IMR-90 (cell line): ENCODE measurements at regions not wholly inside any gene's neighbourhood (a gene's known extent, or its start where the extent isn't known, plus 50 kb on each side); places are given as distances from the start of the nearest gene placed in this dataset.

Experiments used
- ATAC-seq: fragments of 200-7000 bp; cut with Tn5 transposase; 2 replicates; pipeline ENCODE4 v1.9.1; 2020; ENCODE audit warnings: low read depth, mild to moderate bottlenecking, moderate library complexity
- BruUV-seq: library from RNA; stranded (reverse); fragments of 400-500 nt; replicated peaks from 2 replicates; lab custom pipeline; 2021; lab: Mats Ljungman, UMichigan
- CTCF ChIA-PET: fragments of 300-600 bp; formaldehyde crosslinking; extraction: SDS; loops from one replicate; lab custom pipeline; 2021; ENCODE audit warnings: antibody characterized with exemption; lab: Yijun Ruan, JAX
- POLR2A ChIA-PET: fragments of 300-600 bp; sonication (Branson Sonifier 250); formaldehyde crosslinking; loops from one replicate; lab custom pipeline; 2022; ENCODE audit warnings: antibody characterized with exemption; ENCODE audit not compliant: unreplicated experiment; lab: Charles Lee
- DNase-seq: peaks from one replicate; pipeline ENCODE4 v3.0.0; 2013
- H2AFZ ChIP-seq: replicated peaks from 2 replicates; pipeline ENCODE3; 2013; ENCODE audit warnings: low read length, mild to moderate bottlenecking; ENCODE audit not compliant: poor library complexity
- H2AK5ac ChIP-seq: 2 replicates; pipeline ENCODE4 v1.6.1; 2013; ENCODE audit warnings: low read depth, low read length, inconsistent platforms
- H2AK9ac ChIP-seq: replicated peaks from 2 replicates; pipeline ENCODE3; 2013; ENCODE audit warnings: mild to moderate bottlenecking, low read depth, low read length, moderate library complexity; ENCODE audit not compliant: poor library complexity
- H2BK120ac ChIP-seq: 2 replicates; pipeline ENCODE4 v1.6.1; 2013; ENCODE audit warnings: low read depth, low read length, inconsistent platforms
- H2BK15ac ChIP-seq: 3 replicates; pipeline ENCODE4 v1.6.1; 2013; ENCODE audit warnings: low read depth, low read length, inconsistent platforms
- H2BK20ac ChIP-seq: 2 replicates; pipeline ENCODE4 v1.6.1; 2013; ENCODE audit warnings: low read depth, mild to moderate bottlenecking, inconsistent platforms, low read length, moderate library complexity
- H2BK5ac ChIP-seq: 2 replicates; pipeline ENCODE4 v1.6.1; 2013; ENCODE audit warnings: mild to moderate bottlenecking, low read depth, low read length, inconsistent platforms; ENCODE audit not compliant: poor library complexity, severe bottlenecking
- H3K14ac ChIP-seq: replicated peaks from 2 replicates; pipeline ENCODE4 v1.6.1; 2013; ENCODE audit warnings: low read depth, low read length, inconsistent platforms
- H3K18ac ChIP-seq: 2 replicates; pipeline ENCODE4 v1.6.1; 2013; ENCODE audit warnings: low read depth, low read length, control low read depth
- H3K23ac ChIP-seq: 2 replicates; pipeline ENCODE4 v1.6.1; 2013; ENCODE audit warnings: low read depth, low read length, inconsistent platforms
- H3K27ac ChIP-seq: 2 replicates; pipeline ENCODE4 v1.5.1; 2013; ENCODE audit warnings: mild to moderate bottlenecking, control low read depth, low read length; ENCODE audit not compliant: insufficient read depth
- H3K27me3 ChIP-seq: 2 replicates; pipeline ENCODE4 v1.6.1; 2013; ENCODE audit warnings: low read length; ENCODE audit not compliant: control insufficient read depth, insufficient read depth
- H3K36me3 ChIP-seq: 2 replicates; pipeline ENCODE4 v1.6.1; 2013; ENCODE audit warnings: low read length, mixed read lengths; ENCODE audit not compliant: control insufficient read depth, insufficient read depth
- H3K4ac ChIP-seq: 2 replicates; pipeline ENCODE4 v1.6.1; 2013; ENCODE audit warnings: low read depth, low read length, inconsistent platforms
- H3K4me1 ChIP-seq: 2 replicates; pipeline ENCODE4 v1.6.1; 2013; ENCODE audit warnings: low read length, mixed read lengths; ENCODE audit not compliant: control insufficient read depth, insufficient read depth
- H3K4me2 ChIP-seq: 2 replicates; pipeline ENCODE4 v1.6.1; 2013; ENCODE audit warnings: low read depth, mild to moderate bottlenecking, control low read depth, low read length, moderate library complexity
- H3K4me3 ChIP-seq: 2 replicates; pipeline ENCODE4 v1.5.1; 2013; ENCODE audit warnings: low read depth, mild to moderate bottlenecking, control low read depth, low read length, moderate library complexity; ENCODE audit not compliant: insufficient read depth
- H3K56ac ChIP-seq: 2 replicates; pipeline ENCODE4 v1.6.1; 2013; ENCODE audit warnings: low read length, inconsistent platforms; ENCODE audit not compliant: insufficient read depth; ENCODE audit errors: extremely low read depth
- H3K79me1 ChIP-seq, 2 experiments: 2 replicates each; pipeline ENCODE4 v1.6.1; 2013; ENCODE audit warnings: low read length in 2 of 2, inconsistent platforms in 1 of 2, low read depth in 1 of 2
- H3K9ac ChIP-seq: 2 replicates; pipeline ENCODE4 v1.6.1; 2013; ENCODE audit warnings: low read depth, low read length, control low read depth
- H3K9me1 ChIP-seq: 2 replicates; pipeline ENCODE4 v1.6.1; 2013; ENCODE audit warnings: low read length, inconsistent platforms; ENCODE audit not compliant: insufficient read depth
- H3K9me3 ChIP-seq: 2 replicates; pipeline ENCODE4 v1.6.1; 2013; ENCODE audit warnings: low read length; ENCODE audit not compliant: control insufficient read depth, insufficient read depth
- H4K20me1 ChIP-seq: 2 replicates; pipeline ENCODE4 v1.6.1; 2013; ENCODE audit warnings: low read length, inconsistent platforms; ENCODE audit not compliant: insufficient read depth
- H4K5ac ChIP-seq: 2 replicates; pipeline ENCODE4 v1.6.1; 2013; ENCODE audit warnings: mild to moderate bottlenecking, low read depth, low read length, control low read depth
- H4K8ac ChIP-seq, 2 experiments: 2 replicates each; pipeline ENCODE4 v1.6.1; 2013; ENCODE audit warnings: low read depth in 2 of 2, low read length in 2 of 2, control low read depth in 1 of 2, inconsistent platforms in 1 of 2
- H4K91ac ChIP-seq: 2 replicates; pipeline ENCODE4 v1.6.1; 2013; ENCODE audit warnings: low read depth, low read length, inconsistent platforms; ENCODE audit not compliant: insufficient read depth
- FOS ChIP-seq: fragments of 150-350 bp; IDR thresholded peaks from 2 replicates; pipeline ENCODE4 v1.6.1; 2016; ENCODE audit warnings: low read depth, low read length
- MAFK ChIP-seq: IDR thresholded peaks from 2 replicates; pipeline ENCODE4 v1.6.1; 2012; ENCODE audit warnings: low read depth, low read length, improper control_type of control experiment
- MXI1 ChIP-seq: IDR thresholded peaks from 2 replicates; pipeline ENCODE4 v1.6.1; 2012; ENCODE audit warnings: low read depth, mild to moderate bottlenecking, low read length, moderate library complexity, borderline replicate concordance
- RCOR1 ChIP-seq: IDR thresholded peaks from 2 replicates; pipeline ENCODE4 v1.6.1; 2012; ENCODE audit warnings: mild to moderate bottlenecking, low read length, improper control_type of control experiment; ENCODE audit not compliant: insufficient replicate concordance
- RFX5 ChIP-seq: IDR thresholded peaks from 2 replicates; pipeline ENCODE4 v1.8.0; 2012; ENCODE audit warnings: low read depth, mild to moderate bottlenecking, low read length, moderate library complexity
- WGBS, 2 experiments: methylation state at CpG; one replicate each; pipeline versions ENCODE4 v1.1.5 to v1.1.7; 2013; ENCODE audit warnings: missing lambda C conversion rate in 2 of 2; ENCODE audit not compliant: insufficient read length in 1 of 2; ENCODE audit errors: extremely low coverage in 2 of 2; 5-methylcytosine and 5-hydroxymethylcytosine counted together
- dilution Hi-C: fragments of 300-500 bp; cut with HindIII; formaldehyde crosslinking; loops from one replicate; pipeline ENCODE4 v1.14.3; 2018; ENCODE audit warnings: low sequenced_read_pairs; ENCODE audit not compliant: unreplicated experiment
- in situ Hi-C: fragments of 300-500 bp; cut with MboI; formaldehyde crosslinking; loops from 3 replicates; pipeline ENCODE4 v1.14.3; 2019; ENCODE audit warnings: low sequenced_read_pairs, inconsistent platforms, mixed read lengths
- intact Hi-C: fragments of 100-400 bp; cut with micrococcal nuclease; formaldehyde crosslinking; loops from 2 replicates; pipeline ENCODE4 v1.10.0; 2022
- TF ChIP-seq, protein P1 (sequence below): fragments of 150-350 bp; IDR thresholded peaks from 2 replicates; pipeline ENCODE4 v1.6.1; 2017; ENCODE audit warnings: mild to moderate bottlenecking, antibody characterized with exemption, low read length, low read depth

- Histone ChIP-seq H4K91ac (no peak overlapping the region), H3K4me2 (peak overlapping the region; percentile 39), H3K4ac (0 out of 2 replicates have a peak overlapping the region, but pooled peaks have one; percentile 25), H2BK5ac (peak overlapping the region; percentile 65), H3K9me3 (no peaks in the 10 kb centered on the region), H3K23ac (no peak overlapping the region), H2BK15ac (peak overlapping the region; percentile 31; the same call in 1 of the 3 replicates), H2BK20ac (no peak overlapping the region; the same call in 1 of the 2 replicates), H3K18ac (no peak overlapping the region), H2AK5ac (no peak overlapping the region), H2AK9ac (no peak overlapping the region), H3K79me1 (no peaks in the 10 kb centered on the region), H4K5ac (no peak overlapping the region), H3K36me3 (no peaks in the 10 kb centered on the region), H3K27me3 (no peaks in the 10 kb centered on the region), H3K4me3 (no peak overlapping the region), H2AFZ (no peak overlapping the region), H4K8ac (no peak overlapping the region), H3K4me1 (peaks cover 2% of the 10 kb centered on the region; the same call in 1 of the 2 replicates), H3K9me1 (0 out of 2 replicates have a peak, but pooled peaks cover 3% of the 10 kb centered on the region), H2BK120ac (no peak overlapping the region), H3K27ac (peak overlapping the region; percentile 35; the same call in 1 of the 2 replicates), H3K9ac (no peak overlapping the region), H3K56ac (no peak overlapping the region), H3K14ac (no peak overlapping the region), H4K20me1 (no peaks in the 10 kb centered on the region)
- intact Hi-C loops (loop anchor here (10.0 kb wide), 1 partner anchor 313 kb away; the partner anchor contains the start of gene COL12A1), in situ Hi-C loops (no loop called here), dilution Hi-C loops (no loop called here)
- POLR2A ChIA-PET = no interaction called here
- TF ChIP-seq FOS (no peak), RFX5 (no peak), MAFK (no peak), MXI1 (no peak), RCOR1 (no peak)
- TF ChIP-seq, protein P1, sequence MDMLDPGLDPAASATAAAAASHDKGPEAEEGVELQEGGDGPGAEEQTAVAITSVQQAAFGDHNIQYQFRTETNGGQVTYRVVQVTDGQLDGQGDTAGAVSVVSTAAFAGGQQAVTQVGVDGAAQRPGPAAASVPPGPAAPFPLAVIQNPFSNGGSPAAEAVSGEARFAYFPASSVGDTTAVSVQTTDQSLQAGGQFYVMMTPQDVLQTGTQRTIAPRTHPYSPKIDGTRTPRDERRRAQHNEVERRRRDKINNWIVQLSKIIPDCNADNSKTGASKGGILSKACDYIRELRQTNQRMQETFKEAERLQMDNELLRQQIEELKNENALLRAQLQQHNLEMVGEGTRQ = no peak
- DNase-seq (peak; percentile 39), ATAC-seq (peak; percentile 73)
- CTCF ChIA-PET = interaction anchor here (0.9 kb wide), 1 partner anchor 78 kb away, joined by 3 read pairs; no protein-coding TSS in a partner anchor
- no CpG with 5 or more reads among the region's 5 CpGs for WGBS, 2 experiments
- BruUV-seq = no TSS peak
Measured at GRCh38 chr6:74892091-74892490, 313.8 kb downstream of the COL12A1 start.
